Stimulated activated CD4-positive, alpha-beta T cell treated with anti-CD3 and anti-CD28 coated beads, TNF-alpha, amount 100 ng/mL, for 48 hours (primary cell): ENCODE measurements at regions not wholly inside any gene's neighbourhood (a gene's known extent, or its start where the extent isn't known, plus 50 kb on each side); places are given as distances from the start of the nearest gene placed in this dataset.

Source experiments
- DNase-seq, 3 donors: peaks; one replicate each; pipeline ENCODE4 v3.0.0-alpha.2; 2020; ENCODE audit warnings: low read depth in 3 of 3

DNA sequence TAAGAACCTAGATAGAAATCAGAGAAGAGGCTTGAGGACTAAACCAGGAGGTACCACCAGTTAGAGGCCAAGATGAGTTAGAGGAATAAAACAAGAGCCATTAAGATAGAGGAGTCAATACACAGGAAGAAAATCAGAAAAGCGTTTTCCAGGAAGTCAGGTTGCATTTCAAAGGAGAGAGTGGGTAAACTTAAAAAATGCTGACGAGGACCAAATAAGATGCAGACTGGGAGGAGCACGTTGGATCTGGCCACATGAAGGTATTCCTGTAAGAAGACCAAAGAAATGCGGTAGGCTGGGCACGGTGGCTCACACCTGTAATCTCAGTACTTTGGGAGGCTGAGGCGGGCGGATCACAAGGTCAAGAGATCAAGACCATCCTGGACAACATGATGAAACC lies 533.1 kb upstream of the TENM3 start:
- no peak for DNase-seq

DNA sequence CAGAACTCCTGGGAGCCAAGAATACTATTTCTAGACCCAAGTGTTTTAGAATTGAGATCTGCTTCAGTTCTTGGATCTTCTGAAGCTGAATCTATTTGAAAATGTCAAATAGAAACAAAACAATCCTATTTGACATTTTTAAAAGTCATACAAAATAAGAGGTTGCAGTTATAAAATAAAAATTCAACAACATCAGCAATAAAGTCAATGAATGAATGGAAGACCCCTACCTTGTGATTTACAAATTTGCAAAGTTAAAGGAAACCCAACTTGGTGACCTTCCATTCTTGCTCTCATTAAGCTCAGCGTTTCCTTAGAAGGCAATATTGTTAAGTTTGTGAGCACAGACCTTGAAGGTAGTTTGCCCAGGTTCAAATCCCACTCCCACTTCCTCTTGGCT lies 531.8 kb upstream of the TENM3 start:
- DNase-seq = no peak

DNA sequence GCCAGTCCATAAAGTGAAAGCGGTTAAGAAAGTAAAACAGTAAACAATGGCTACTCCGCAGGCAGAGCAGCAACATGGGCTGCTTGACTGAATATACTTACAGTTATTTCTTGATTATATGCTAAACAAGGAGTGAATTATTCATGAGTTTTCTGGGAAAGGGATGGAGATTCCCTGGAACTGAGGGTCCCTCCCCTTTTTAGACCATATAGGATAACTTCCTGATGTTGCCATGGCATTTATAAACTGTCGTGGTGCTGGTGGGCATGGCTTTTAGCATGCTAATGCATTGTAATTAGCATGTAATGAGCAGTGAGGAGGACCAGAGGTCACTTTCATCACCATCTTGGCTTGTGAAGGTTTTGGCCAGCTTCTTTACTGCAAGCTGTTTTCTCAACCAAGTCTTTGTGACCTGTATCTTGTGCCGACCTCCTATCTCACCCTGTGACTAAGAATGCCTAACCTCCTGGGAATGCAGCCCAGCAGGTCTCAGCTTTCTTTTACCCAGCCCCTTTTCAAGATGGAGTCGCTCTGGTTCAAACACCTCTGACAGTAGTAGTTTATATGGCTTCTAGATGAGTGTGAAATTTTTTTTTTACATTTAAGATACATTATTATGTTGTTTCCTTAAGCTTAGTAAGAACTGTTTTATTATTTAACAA lies 514.8 kb upstream of the TENM3 start:
- DNase-seq = no peak

DNA sequence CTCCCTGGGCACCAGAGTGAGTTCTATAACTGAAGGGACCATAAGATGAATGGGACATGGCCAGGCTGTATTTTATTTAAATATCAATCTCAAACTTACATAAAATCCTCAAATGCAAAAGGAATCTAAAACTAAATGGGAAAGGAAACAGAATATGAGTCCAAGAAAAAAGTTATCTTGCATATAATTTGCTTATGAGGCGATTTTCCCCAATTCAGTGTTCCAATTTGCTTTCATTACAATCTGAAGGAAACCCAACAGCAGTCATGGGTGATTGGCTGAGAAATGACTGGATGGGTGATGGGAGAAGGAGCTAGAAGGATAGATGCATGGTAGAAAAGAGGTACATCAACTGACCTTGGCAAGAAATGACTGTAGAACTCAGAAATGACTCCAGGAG lies 511.3 kb upstream of the TENM3 start:
- DNase-seq = no peak

DNA sequence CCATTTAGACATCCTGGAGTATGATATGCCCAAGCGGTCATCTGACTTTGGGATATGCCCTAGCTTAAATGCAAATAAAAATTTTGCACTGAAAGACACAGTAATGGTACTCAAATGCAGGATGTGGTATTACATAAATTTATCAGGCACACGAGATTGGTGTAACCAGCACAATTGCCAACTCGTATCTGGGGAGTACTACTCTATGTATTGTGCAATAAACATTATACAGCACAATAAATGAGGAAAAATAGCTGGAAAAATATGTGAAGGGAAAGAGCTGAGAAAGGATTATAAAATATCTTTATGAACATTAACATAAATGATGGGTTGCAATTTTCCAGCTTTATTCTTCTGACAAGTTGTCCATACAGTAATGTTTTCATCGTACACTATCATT lies 505.5 kb upstream of the TENM3 start:
- no peak for DNase-seq

DNA sequence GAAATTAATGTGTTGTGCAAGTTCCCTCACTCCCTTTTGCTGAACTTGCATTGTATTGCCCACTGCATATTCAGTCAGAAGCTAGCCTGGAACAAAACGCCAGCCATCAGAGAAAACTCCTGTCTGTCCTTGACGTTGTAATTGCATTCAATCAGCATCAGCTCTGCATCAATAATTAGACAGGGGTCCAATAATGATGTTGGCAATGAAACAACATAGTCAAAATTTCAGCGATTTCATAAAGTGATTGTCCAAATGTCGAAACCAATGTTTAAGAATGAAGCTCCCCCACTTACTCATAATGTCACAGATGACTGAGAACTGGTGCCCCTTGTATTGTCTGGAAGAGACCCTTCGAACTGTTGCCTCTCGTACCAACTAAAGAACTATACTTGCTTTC lies 504.2 kb upstream of the TENM3 start:
- no peak for DNase-seq

DNA sequence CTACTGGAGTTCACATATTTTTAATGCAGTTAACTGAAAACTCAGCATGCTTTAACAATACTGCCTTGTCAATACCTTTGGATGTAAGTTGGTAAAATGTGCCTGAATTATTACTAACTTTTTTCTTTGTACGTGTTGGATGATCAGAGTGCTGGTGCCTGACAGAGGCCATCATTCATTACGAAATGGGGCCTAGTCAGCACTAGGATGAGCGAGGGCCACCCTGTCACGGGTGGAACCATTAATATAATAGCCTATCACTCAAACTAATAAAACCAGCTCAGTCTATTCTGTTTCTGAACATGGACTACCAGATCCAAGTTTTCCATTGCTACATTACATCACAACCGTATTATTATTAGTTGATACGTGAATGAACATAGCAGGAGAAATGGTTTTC lies 501.7 kb upstream of the TENM3 start:
- DNase-seq = no peak

DNA sequence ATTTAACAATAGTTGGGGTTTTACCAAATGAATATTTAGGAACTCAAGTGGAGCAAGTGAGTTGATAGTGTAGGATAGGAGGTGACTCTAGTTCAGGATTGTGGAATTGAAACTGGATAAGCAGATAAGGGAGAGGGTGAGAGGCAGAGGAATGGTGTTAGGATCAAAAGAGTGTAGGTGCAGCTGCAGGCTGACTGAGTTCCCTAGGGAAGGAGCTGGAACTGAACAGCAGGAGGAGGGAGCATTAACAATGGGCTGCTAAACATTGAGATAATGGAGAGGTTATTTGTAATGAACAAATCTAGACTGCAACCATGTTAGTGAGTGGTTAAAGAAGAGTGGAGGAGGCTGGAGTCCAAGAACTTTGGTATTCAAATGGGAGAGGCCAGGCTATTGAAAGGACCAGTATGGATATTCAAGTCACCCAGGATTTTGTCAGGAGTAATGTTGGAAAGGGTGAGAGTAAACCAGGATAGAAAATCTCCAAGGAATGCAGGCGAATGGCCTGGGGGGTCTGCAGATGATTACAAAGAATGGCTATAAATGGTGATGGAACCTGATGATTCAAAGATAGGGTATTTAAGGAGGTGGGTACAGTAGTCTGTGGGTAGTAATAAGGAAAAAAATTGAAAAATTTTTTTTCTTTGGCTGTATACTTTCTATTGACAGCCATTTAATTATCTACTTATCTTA lies 497.1 kb upstream of the TENM3 start:
- no peak for DNase-seq

DNA sequence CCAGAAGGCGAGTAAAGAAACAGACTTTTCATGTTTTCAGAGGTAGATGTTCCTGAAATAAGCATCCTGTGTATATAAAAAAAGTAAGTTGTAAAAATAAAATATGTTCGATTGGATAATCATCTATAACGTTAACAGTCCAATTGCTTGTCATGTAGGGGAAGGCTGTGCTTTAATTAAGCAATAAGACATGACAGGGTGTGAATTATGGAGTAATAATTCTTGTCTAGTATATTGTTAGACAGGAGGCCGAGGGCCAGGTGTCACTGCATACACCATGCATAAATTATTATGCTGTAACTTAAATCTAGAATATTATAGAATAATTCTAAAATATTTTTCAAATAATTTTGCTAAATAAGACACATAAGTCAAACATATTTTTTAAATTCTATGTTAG lies 494.6 kb upstream of the TENM3 start:
- DNase-seq = no peak

DNA sequence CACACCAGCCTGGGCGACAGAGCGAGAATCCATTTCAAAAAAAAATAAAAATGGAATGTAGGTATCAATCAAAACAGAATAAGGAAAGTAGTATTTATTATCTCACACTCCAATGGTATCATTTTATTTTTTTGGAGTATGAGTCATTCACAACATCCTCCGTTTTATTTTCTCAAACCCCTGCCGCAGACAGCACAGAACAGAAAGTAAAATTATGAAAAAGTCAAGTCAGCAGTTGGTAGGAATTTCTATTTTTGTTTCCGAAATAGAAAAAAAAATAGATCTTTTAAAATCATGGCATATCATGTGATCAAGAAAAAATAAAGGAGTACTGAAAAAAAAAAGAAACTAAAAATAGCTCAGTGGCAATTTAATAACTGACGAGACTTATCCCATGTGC lies 490.7 kb upstream of the TENM3 start:
- DNase-seq = no peak

DNA sequence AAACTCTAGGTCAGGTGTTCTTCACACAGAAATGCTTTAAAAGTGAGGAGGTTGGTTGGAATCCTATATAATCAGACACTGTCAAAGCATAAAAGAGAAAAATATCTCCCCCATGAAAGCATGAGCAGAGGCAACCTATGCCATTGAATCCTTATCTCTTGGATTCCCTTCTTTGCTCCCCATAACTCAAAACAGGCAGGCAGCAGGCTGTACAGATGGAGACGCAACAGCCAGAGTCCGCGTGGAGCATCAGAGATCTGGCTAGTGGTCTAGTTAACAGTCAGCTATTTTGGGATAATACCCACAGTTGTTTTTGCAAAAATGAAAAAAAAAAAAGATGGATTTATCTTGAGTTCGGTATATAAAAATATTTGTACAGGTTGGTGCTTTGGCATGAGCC lies 490.0 kb upstream of the TENM3 start:
- no peak for DNase-seq

DNA sequence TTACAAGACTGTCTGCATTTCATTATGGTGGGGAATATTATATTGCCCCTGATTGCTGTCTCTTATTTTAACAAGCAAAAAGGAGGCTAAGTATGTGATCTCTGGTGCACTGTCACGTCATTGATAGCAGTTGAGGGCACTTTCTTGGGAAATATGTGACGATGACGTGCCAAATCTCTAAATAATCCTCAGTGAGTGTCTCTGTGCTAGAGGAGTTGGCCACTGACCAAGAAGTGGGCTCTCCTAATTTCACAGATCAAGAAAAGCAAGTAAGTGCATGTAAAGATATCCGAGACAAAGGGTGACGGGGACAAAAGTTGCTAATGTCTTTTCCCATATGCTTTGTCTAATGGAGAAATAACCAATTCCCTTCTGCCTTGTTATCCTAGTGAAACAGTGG lies 487.4 kb upstream of the TENM3 start:
- no peak for DNase-seq

DNA sequence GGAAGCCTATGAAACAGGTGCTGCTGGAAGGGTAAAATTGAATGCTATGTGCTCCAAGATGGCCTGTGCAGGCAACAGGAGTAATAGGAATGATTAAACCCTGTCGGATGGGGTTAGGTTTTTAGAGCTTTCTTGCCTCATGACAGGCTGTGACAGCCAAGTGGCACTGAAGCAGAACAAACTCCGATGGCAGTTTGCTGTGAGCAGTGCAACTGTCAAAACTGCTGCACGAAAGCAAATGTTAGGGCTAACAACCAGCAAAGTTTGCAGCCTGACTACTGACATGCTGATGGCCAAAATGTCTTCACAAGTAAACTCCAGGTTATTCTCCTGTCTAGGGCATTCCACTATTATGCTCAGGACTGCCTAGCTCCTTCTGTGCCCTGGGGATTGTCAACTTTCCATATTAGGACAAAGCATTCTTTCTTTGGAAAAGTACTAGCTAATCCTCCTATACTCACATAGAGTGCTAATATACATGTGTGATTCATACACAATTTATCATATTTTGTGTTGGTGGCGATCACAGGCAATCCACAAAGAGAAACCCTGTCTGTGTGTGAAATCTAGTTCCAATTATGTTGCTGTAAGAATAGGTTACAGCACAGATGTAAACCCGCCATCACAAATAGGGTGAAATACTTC lies 486.6 kb upstream of the TENM3 start:
- DNase-seq = no peak

DNA sequence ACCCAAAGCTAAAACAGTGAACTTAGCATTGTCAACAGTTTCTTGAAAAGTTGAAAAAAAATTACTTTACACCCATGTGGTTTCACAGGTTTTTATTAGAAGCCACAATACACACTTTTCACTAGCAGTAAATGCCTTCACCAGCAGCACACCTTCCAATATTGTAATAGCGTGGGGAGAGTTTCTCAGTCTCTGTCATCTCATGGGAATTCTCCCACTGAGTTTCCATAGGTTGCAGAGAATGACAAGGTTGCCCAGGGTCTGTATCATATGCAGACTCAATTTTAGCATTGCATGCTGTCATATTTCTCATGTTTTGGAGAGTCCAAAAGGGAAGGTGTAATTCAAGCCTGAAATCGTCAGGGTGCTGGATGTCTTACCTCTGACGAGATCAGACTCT lies 486.1 kb upstream of the TENM3 start:
- no peak for DNase-seq

DNA sequence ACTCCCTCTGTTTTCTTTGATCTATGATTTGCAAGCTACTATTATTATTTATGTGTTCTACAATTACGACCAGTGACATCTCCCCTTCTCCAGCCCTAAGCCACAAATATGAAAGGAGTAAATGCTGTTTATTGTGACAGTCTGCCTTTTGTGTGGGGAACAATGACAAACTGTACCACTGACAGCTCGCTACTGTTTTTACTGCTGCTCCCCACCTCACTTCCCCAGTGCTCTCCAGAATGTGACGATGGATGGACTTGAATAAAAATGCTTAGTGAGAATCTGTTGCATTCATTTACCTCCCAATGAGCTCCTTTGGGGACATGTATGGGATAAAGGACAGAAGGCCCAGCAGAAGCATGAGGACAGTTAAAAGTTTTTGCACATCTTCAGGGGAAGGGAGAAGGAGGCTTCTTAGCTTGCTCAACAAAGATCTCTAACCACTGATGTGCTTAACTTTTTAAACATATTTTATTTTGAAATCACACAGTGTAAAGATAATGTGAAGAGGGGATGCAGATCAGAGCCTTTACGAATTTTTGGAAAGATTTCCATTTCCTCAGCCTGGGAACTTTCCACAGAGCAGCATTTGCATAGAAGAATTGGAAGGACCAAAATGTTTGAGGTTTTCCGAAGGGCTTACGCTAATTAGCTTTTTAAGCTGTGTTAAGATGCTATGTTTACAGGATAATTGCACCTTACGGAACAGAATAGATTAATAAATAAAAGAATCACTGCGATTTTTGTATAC lies 485.1 kb upstream of the TENM3 start:
- DNase-seq = no peak

DNA sequence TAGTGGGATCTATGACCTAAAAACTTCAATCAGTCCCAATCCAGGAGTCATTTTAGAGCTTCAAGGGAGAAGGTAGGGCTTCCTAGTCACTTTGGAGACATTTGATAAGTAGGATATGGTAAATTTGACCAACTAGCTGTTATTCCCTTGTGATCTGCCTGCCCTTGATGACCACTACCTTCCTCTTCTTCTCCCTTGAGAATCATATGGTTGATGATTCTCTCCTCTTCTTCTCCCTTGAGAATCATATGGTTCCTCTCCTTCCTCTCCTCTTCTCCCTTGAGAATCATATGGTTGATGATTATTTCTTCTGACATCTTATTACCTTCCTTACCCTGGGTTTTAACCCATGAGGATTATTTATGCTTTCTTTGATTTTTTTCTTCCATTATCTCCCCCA lies 482.6 kb upstream of the TENM3 start:
- no peak for DNase-seq

DNA sequence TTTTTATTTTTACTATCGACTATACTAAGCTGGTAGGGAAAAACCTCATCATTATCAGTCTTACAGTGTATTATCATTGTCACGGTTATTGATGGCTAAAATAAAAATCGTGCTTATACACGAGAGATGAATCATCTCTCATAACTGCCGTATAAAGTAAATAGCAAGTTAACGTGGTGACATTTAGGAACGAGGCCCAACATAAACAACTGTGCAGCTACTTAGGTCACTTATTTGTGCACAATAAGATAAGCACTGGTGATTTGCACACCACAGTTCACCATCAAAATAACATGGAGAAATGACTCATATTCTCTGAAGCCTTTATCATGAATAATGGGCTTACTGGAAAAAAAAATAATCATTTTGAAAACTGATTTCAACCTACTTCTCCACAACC lies 482.0 kb upstream of the TENM3 start:
- DNase-seq = no peak

DNA sequence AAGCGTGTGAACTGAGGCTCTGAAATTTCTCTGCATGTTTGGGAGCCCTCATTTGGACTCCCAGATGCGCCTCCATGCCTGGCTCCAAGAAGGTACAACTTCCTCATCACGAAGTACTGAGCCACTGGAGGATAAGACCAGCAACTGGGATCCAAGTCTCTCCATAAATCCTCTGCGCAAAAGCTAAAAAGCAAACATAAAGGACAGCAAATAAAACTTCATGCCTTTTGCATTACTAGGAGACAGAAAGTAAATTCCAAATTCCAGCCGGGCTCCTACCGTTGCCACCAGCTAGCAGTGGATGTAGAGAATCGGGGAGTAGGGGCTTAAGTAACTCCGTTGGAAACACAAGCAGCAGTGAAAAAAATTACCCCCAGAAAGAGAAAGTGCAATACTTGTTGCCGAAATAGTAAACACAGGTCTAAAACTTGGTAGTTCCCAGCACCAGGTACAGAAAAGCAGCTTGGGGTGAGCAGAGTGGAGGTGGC lies 477.1 kb upstream of the TENM3 start:
- no peak for DNase-seq

DNA sequence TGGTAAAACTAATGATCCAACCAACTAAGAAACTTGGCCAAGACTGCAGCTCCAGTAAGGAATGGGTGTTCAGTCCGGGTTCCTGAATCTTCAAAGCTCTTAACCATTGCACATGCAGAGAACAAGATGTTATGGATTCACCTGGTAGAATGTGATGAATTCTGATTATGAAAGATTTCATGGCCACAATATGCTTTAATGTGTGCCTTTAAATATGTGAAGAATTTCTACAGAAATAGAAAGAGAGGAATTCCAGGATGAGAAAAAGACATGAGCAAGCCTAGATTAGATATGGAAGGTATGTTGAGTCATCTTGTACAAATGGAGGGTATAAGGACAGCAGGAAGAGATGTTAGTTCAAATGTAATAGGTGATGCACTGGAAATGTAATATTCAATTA lies 472.2 kb upstream of the TENM3 start:
- no peak for DNase-seq

DNA sequence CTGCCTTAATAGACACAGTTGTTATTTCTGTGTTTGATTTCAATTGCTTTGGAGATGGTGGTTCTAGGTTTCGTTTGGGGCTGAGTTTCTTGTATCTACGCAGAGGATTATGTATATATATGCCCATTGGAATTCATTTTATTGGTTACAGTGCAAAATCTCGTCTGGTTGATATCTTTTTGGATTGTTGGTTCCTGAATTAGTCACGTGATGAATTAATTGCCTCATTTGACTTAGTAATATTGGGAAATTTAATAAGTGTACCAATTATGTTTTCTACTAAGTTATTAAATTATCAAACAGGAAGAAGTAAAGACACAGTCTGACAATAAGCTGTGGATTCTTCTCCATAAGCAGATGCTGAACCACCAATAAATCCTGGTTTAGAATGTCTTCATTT lies 467.9 kb upstream of the TENM3 start:
- DNase-seq = no peak

DNA sequence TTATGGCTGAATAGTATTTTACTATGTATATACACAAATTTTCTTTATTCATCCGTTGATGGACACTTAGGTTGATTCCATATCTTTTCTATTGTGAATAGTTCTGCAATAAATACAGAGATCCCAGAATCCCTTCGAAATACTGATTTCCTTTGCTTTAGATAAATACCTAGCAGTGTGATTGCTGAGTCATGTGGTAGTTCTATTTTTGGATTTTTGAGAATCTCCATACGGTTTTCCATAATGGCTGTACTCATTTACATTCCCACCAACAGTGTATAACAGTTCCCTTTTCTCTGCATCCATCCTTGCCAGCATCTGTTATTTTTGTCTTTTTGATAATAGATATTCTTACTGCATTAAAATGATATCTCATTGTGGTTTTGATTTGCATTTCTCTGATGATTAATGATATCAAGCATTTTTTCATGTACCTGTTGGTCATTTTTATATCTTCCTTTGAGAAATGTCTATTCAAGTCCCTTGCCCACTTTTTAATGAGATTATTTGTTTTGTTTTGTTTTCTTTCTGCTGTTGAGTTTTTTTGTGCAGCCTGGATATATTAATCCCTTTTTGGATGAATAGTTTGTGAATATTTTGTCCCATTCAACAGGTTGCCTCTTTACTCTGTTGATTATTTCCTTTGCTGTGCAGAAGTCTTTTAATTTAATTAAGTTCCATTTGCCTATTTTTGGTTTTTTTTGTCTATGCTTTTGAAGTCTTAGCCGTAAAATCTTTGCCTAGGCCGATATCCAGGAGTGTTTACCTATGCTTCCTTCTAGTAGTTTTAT lies 466.7 kb upstream of the TENM3 start:
- no peak for DNase-seq

DNA sequence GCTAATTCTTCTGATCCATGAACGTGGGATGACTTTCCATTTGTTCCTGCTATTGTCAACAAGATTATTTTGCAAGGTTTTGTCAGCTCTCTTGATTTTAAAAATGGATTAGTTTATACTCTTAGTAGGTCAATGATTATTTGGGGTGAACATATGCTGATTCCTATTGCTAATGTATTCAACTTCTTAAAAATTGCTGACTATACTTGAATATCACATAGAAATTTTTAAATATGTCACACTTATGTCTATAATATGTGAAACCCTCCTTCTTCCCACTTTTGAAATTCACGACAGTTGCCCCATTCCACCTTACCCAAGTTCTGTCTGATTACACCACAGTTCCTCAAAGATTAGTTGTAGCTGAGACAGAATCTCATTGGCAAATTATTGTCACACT lies 465.7 kb upstream of the TENM3 start:
- DNase-seq = no peak
